ENCODE measurements at regions not wholly inside any gene's neighbourhood (a gene's known extent, or its start where the extent isn't known, plus 50 kb on each side); places are given as distances from the start of the nearest gene placed in this dataset.
"Not testable (repeated sequence)": the region's sequence is repeated elsewhere in the genome, so short reads cannot be mapped to it uniquely, and the experiment has no call there.

DNA sequence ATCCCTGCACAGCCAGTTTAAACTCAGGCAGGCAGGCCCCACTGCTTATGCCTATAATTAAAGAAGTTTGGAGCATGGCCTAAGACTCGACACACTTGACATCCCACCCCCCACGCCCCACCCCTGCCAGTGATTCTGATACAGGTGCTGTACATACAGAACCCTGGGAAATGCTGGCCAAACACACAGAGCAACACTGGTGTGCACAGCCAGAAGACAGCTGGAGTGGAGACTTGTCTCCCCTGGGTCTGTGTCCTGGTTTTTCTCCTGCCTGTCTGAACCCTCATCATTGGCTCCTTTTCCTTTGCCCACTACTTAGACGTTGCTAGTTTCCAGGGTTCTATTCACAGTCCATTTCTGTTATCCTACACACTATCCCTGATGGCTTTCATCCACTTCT lies 76.8 kb downstream of the DLEU7 start:
- DNase-seq (ENCODE audit: low read depth in 2 of 2, low spot score in 1 of 2): no peak

DNA sequence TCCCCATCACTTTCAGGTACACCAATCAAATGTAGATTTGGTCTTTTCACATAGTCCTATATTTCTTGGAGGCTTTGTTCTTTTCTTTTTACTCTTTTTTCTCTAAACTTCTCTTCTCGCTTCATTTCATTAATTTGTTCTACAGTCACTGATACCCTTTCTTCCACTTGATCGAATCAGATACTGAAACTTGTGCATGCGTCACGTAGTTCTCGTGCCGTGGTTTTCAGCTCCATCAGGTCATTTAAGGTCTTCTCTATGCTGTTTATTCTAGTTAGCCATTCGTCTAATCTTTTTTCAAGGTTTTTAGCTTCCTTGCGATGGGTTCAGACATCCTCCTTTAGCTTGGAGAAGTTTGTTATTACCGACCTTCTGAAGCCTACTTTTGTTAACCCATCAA lies 70.6 kb downstream of the DLEU7 start:
- DNase-seq (ENCODE audit: low read depth in 2 of 2, low spot score in 1 of 2): not testable (repeated sequence)
